GM21515 (cell line): ENCODE measurements at regions not wholly inside any gene's neighbourhood (a gene's known extent, or its start where the extent isn't known, plus 50 kb on each side); places are given as distances from the start of the nearest gene placed in this dataset.
A peak's percentile ranks its signal among the peaks of the same experiment; 100 is the strongest.
"Not testable (repeated sequence)": the region's sequence is repeated elsewhere in the genome, so short reads cannot be mapped to it uniquely, and the experiment has no call there.

Experiments
- ATAC-seq: cut with Tn5 transposase; IDR thresholded peaks from one replicate; pipeline ENCODE4 v1.9.1; 2021; ENCODE audit not compliant: unreplicated experiment

- ATAC-seq: no peak
These were observed 50.0 kb upstream of the ALDH1B1 start for GRCh38 chr9:38342532-38342931.

- no peak for ATAC-seq
These were observed 50.4 kb upstream of the ALDH1B1 start for GRCh38 chr9:38342096-38342495.

- no peak for ATAC-seq
These were observed 53.0 kb upstream of the ALDH1B1 start for GRCh38 chr9:38339496-38339895.

GRCh38 chr9:38339087-38339486 is 53.4 kb upstream of the ALDH1B1 start:
- no peak for ATAC-seq

GRCh38 chr9:38338342-38339018 is 54.0 kb upstream of the ALDH1B1 start:
- no peak for ATAC-seq

GRCh38 chr9:38337706-38338264 is 54.7 kb upstream of the ALDH1B1 start:
- no peak for ATAC-seq

GRCh38 chr9:38337181-38337580 is 55.3 kb upstream of the ALDH1B1 start:
- ATAC-seq: no peak

DNA sequence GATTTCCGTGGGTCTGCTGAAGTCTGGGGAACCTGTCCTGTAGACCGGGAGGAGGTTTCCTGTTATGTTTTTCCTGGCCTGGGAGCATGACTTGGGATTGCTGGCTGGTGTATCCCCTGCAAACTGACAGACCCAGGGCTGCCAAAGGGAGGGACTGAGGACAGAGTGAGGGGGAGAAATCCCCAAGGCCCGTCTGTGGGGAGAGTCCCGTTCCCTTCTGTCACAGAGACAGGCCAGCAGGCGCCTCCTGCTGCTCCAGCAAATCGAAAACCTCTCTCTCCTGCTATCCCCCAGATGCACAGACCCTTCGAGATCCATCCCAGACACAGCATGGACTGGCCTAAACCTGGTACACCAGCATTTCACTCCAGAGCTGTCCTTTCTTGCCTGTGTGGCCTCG is 56.2 kb upstream of the ALDH1B1 start:
- ATAC-seq: no peak

GRCh38 chr9:38335686-38336085 is 56.8 kb upstream of the ALDH1B1 start:
- ATAC-seq: no peak

DNA sequence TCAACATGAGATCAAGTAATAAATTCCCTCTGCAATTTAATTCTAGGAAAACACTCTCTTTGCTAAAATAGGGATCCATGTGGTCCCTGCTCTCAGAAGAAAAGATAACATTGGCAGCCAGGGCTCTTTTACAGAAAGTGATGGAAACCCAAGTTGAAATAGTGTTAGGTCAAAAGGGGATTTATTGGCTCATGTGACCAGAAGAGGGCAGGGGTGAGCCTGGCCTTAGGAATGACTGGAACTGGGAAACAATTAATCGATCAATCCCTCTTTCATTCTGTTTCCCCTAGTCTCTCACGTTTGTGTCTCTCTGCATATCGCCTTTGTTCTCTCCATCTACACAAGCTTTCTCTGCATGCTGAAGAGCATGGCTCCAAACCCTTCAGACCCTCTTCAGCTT is 58.3 kb upstream of the ALDH1B1 start:
- ATAC-seq: no peak

GRCh38 chr9:38333047-38333446 is 59.5 kb upstream of the ALDH1B1 start:
- no peak for ATAC-seq

- ATAC-seq: no peak
These were observed 59.9 kb upstream of the ALDH1B1 start for GRCh38 chr9:38332625-38333024.

DNA sequence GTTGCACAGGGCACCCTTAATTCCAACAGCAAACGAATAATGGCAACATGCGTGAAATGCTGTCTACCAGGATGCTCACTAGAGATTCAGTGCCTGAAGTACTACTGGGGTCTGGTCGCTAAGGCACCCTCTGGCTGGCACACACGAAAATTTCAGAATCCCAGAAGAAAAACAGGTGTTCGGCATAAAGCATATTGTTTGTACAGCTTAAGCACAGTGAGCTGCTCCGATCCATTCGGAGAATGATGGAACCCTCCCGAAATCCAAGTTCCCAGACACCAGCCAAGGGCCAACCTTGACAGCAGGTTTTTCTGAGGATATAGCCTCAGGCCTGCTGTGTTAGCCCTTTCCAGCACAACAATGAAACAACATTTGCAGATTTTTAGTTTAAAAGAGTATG is 61.4 kb upstream of the ALDH1B1 start:
- ATAC-seq: no peak

- ATAC-seq: no peak
These were observed 62.5 kb upstream of the ALDH1B1 start for GRCh38 chr9:38329968-38330367.

DNA sequence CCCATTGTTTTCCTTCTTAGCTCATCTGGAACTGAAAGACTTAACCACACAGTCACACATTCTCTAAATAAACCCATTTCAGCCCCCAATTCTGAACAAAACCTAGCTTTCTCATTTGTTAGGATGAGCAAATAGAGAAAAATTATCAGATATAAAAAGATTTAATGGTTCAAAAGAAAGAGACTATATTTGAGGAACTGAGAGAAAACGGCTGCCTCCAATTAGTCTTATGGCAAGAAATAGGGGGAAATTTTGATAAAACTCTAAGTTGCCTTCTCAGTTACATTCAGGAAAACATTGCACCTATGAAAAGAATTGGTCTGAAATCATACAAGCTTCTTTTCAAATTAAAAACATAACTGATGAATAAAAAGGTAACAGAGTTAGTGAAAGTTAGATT is 63.7 kb upstream of the ALDH1B1 start:
- no peak for ATAC-seq

- ATAC-seq: no peak
These were observed 66.4 kb upstream of the ALDH1B1 start for GRCh38 chr9:38326122-38326521.

GRCh38 chr9:38324213-38324612 is 68.3 kb upstream of the ALDH1B1 start:
- ATAC-seq: not testable (repeated sequence)

GRCh38 chr9:38322937-38323336 is 69.6 kb upstream of the ALDH1B1 start:
- ATAC-seq: no peak

- ATAC-seq: no peak
These were observed 72.9 kb upstream of the ALDH1B1 start for GRCh38 chr9:38319496-38320173.

DNA sequence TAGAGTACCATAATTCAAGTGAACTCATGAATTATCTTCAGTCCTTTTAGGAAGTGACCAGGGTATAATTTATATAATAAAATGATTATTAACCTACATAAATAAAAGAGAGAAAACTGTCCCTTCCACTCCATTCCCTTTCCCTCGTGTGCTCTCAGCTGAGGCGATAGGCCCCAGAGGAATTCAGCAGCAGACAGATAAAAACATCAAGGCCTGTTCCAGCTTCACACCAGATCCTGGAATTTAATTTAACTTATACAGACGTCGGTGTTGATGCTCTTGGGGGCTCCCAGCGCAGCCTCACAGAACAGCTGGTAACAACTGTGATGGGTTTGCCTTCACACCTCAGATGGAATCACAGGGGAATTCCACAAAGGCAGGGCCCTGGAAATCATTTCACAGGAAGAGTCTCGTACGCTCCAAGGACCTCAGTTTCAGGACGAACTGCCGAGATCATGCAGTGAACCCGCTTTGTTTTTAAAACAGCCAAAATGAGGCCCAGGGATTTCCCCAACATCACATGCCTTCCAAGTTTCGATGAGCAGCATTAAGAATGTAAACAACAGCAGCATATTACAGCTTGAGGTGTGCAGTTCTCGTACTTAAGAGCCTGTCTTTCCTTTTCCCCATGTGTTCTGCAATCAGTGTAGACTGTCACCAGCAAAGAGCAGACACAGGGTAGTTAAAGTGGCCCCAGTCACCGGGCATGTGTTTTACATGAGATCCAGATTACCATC is 73.6 kb upstream of the ALDH1B1 start:
- ATAC-seq: peak; percentile 88

DNA sequence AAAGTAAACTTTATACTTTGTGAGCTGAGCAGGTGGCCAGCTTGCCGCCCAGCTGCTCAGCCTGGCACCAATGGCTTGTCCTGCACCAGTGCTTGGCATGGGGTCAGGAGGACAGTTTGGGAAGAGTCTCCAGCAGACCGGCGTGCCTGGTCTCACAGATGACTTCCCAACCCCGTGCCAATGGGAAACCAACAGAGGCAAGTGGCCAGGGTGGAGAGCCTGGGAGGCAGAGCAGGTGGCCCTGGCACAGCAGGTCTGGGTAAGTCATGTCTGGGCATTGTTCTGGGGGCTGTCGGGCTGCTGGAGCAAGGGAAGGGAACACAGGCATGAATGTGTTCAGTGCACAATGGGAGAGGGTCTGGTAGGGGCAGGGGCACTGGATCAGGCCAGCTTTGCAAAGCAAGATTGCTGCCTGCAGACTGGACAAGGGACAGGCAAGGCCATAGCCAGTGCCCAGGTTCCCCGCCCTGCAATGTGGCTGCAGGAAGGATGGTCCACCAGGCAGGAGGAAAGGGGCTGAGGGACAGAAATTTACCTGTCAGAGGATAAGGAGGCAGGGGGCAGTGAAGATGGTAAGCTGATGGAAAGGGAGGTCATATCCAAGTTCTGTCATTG is 76.2 kb upstream of the ALDH1B1 start:
- ATAC-seq: no peak
